HEK293 (cell line): ENCODE measurements at regions not wholly inside any gene's neighbourhood (a gene's known extent, or its start where the extent isn't known, plus 50 kb on each side); places are given as distances from the start of the nearest gene placed in this dataset.

Source experiments
- ZNF146 ChIP-seq: fragments of 450-650 bp; formaldehyde crosslinking; IDR thresholded peaks from 2 replicates; pipeline ENCODE4 v1.5.1; 2016; ENCODE audit warnings: missing biosample characterization, missing genetic modification characterization
- ZNF23 ChIP-seq: fragments of 450-650 bp; formaldehyde crosslinking; IDR thresholded peaks from 2 replicates; pipeline ENCODE4 v1.5.1; 2016; ENCODE audit warnings: missing biosample characterization, missing genetic modification characterization, borderline replicate concordance
- ZSCAN30 ChIP-seq: fragments of 450-650 bp; IDR thresholded peaks from 2 replicates; pipeline ENCODE4 v1.5.1; 2018; ENCODE audit warnings: missing biosample characterization, mild to moderate bottlenecking, missing genetic modification characterization, moderate library complexity

DNA sequence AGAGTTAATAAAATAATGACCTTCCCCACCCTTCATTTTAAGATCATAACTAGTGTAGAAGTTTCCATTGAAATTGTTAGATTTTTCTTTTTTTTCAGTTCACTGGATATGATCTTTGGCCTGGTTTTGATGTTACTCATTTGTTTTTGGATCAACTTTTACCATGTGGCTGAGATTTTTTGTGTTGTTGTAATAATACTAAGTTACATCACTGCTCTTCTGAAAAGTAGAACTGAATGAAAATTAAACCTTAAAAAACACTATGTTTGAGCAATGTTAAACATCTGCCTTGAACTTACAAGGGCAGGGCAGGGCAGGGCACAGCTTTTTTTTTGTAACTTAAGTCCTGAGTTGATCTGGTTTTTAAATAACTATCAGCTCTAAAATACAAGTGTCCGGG, 204.8 kb upstream of the ADAMTS5 start:
- no peak for TF ChIP-seq ZNF146 (tag by site-specific recombination)
- TF ChIP-seq ZSCAN30, result no peak
- TF ChIP-seq ZNF23 (tag by site-specific recombination), result no peak
